Stomach (tissue), 8 donors: ENCODE measurements at regions not wholly inside any gene's neighbourhood (a gene's known extent, or its start where the extent isn't known, plus 50 kb on each side); places are given as distances from the start of the nearest gene placed in this dataset.

ENCODE experiments used
- DNase-seq, 2 donors: peaks; one replicate each; pipeline versions ENCODE4 v3.0.0 to v3.0.0-alpha.2; 2013 to 2019
- H3K27ac ChIP-seq, 5 donors: fragments of 200-600 bp in 4 of 5; sonication (generic) in 4 of 5; one replicate each; pipeline ENCODE4 v1.5.1; 2013 to 2019; ENCODE audit warnings: mild to moderate bottlenecking in 1 of 5, moderate library complexity in 1 of 5
- H3K27me3 ChIP-seq, 3 donors: fragments of 200-600 bp; sonication (generic); one replicate each; pipeline ENCODE4 v1.5.1; 2017 to 2019; ENCODE audit warnings: mixed run types in 1 of 3
- H3K36me3 ChIP-seq, 4 donors: fragments of 200-600 bp; sonication (generic); 1 replicate in 3 of 4; 2 replicates in 1 of 4; pipeline ENCODE4 v1.5.1; 2016 to 2019
- H3K4me1 ChIP-seq, 4 donors: fragments of 200-600 bp; sonication (generic); one replicate each; pipeline ENCODE4 v1.5.1; 2016 to 2019
- H3K4me3 ChIP-seq, 4 donors: fragments of 200-600 bp; sonication (generic) in 3 of 4; one replicate each; pipeline ENCODE4 v1.5.1; 2016 to 2019; ENCODE audit warnings: mild to moderate bottlenecking in 1 of 4
- H3K9me3 ChIP-seq, 4 donors: fragments of 200-600 bp; sonication (generic); one replicate each; pipeline ENCODE4 v1.5.1; 2016 to 2019
- CTCF ChIP-seq, 7 experiments: fragments of 450-650 bp in 4 of 7; fragments of 200-600 bp in 3 of 7; sonication (generic) in 3 of 7; IDR thresholded peaks; one replicate each; pipeline ENCODE4 v1.5.1; 2016 to 2019; ENCODE audit warnings: antibody characterized with exemption in 7 of 7, control low read depth in 2 of 7, mild to moderate bottlenecking in 1 of 7
- EP300 ChIP-seq: sonication (generic); formaldehyde crosslinking; IDR thresholded peaks from one replicate; pipeline ENCODE4 v1.6.1; 2017; ENCODE audit warnings: antibody characterized with exemption
- POLR2A ChIP-seq, 4 donors: fragments of 450-650 bp; IDR thresholded peaks; one replicate each; pipeline ENCODE4 v1.6.1; 2016; ENCODE audit warnings: antibody characterized with exemption in 4 of 4, control low read depth in 2 of 4, mild to moderate bottlenecking in 1 of 4, moderate library complexity in 1 of 4
- POLR2AphosphoS5 ChIP-seq, 3 donors: sonication (generic); formaldehyde crosslinking; IDR thresholded peaks; one replicate each; pipeline ENCODE4 v1.6.1; 2016; ENCODE audit warnings: antibody characterized with exemption in 3 of 3
- WGBS, 5 donors: extraction: QIAGEN DNeasy Blood & Tissue Kit in 3 of 5; methylation state at CpG; one replicate each; pipeline versions ENCODE4 v1.1.5 to v1.1.7; 2013 to 2018; 5-methylcytosine and 5-hydroxymethylcytosine counted together
- intact Hi-C: fragments of 100-400 bp; cut with DNase I; formaldehyde crosslinking; loops from one replicate; pipeline ENCODE4 v1.15.1; 2023; ENCODE audit warnings: low total_unique reads
- donor health status: healthy with polysubstance abuse.
- donor health status: Bipolar disorder and iron deficiency.
- donor health status: healthy.

GRCh38 chrX:25175171-25175570, 159.4 kb upstream of the ARX start:
- WGBS, 5 donors = 67 to 84% (median 77%) methylated on average over 4 of the region's 4 CpGs
- intact Hi-C loops = no loop called here
- DNase-seq = no peak

GRCh38 chrX:25166546-25166945, 150.8 kb upstream of the ARX start:
- intact Hi-C loops = no loop called here
- Histone ChIP-seq H3K4me3 (no peak overlapping the region), H3K27ac (no peak overlapping the region), H3K4me1 (no peaks in the 10 kb centered on the region), H3K27me3 (no peaks in the 10 kb centered on the region), H3K36me3 (no peaks in the 10 kb centered on the region), H3K9me3 (no peaks in the 10 kb centered on the region)
- no peak for TF ChIP-seq POLR2AphosphoS5 (IDR thresholded peaks at IDR 0.05)
- no peak for TF ChIP-seq EP300
- TF ChIP-seq CTCF (IDR thresholded peaks at IDR 0.05) = no peak
- no peak for TF ChIP-seq POLR2A (IDR thresholded peaks at IDR 0.05)
- DNase-seq = no peak
- 54 to 78% (median 64%) methylated on average over 4 of the region's 4 CpGs for WGBS, 5 donors

More at GRCh38 chrX:25175171-25175570, 159.4 kb upstream of the ARX start:
- H3K36me3 ChIP-seq = no peaks in the 10 kb centered on the region
- H3K27ac ChIP-seq = no peak overlapping the region
- H3K9me3 ChIP-seq = no peaks in the 10 kb centered on the region
- peaks cover 0 to 3% (median 0%) of the 10 kb centered on the region in 3 donors for H3K27me3 ChIP-seq
- H3K4me1 ChIP-seq = no peaks in the 10 kb centered on the region
- no peak overlapping the region for H3K4me3 ChIP-seq
- TF ChIP-seq POLR2A (IDR thresholded peaks at IDR 0.05) (no peak), POLR2AphosphoS5 (IDR thresholded peaks at IDR 0.05) (no peak), EP300 (no peak)

DNA sequence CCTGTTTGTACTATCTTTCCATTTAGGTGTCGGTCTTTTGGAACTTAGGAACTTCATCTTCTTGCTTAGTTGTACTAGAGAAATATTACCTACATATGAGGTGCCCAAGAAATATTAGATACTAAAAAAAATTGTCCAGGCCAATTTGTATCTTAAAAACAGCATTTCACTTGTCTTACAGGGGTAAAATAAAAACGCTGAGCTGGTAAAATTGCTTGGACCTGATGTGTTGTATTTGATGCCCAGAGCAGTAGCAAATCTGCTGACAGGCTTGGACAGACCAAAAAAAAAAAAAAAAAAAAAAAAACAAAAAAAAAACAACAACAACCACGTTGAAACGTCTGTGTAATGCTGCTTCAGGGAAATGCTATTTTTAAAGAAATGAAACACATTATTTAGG, 150.4 kb upstream of the ARX start:
- no peaks in the 10 kb centered on the region for H3K36me3 ChIP-seq
- intact Hi-C loops = no loop called here

DNA sequence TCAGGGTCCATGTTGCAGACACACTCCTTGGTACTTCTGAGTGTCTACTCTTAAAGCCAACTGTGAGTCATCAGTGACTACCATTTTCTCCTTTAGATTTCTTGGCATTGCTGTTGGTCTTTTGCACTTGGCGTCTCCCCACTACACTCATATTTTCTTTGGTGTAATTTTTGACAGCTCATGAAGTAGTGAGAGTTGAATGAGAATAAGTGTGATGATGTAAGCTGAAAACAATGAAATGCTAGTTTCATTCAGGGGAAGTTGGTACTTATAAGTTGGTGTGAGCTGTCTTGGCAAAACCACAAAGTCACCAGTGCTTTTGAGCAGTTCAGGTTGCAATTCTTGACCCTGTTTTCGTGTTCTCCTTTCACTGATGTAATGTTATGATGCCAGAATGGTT, 142.9 kb upstream of the ARX start:
- no peak for DNase-seq
- 44 to 58% (median 48%) methylated on average over 2 of the region's 2 CpGs for WGBS, 5 donors

More for the DNA sequence above, 150.4 kb upstream of the ARX start:
- Histone ChIP-seq H3K4me3 (no peak overlapping the region), H3K9me3 (no peaks in the 10 kb centered on the region), H3K4me1 (no peaks in the 10 kb centered on the region), H3K27ac (no peak overlapping the region), H3K27me3 (no peaks in the 10 kb centered on the region)
- TF ChIP-seq EP300 (no peak), CTCF (IDR thresholded peaks at IDR 0.05) (no peak), POLR2A (IDR thresholded peaks at IDR 0.05) (no peak), POLR2AphosphoS5 (IDR thresholded peaks at IDR 0.05) (no peak)
- 40 to 66% (median 61%) methylated on average over 4 of the region's 4 CpGs for WGBS, 5 donors
- DNase-seq = no peak

More for the DNA sequence above, 142.9 kb upstream of the ARX start:
- no peaks in the 10 kb centered on the region for H3K4me1 ChIP-seq
- H3K4me3 ChIP-seq = no peak overlapping the region
- no peak overlapping the region for H3K27ac ChIP-seq
- no peaks in the 10 kb centered on the region for H3K9me3 ChIP-seq
- no peak for TF ChIP-seq CTCF (IDR thresholded peaks at IDR 0.05)
- TF ChIP-seq POLR2A (IDR thresholded peaks at IDR 0.05) = no peak
- TF ChIP-seq POLR2AphosphoS5 (IDR thresholded peaks at IDR 0.05) = no peak
- intact Hi-C loops = no loop called here
- no peaks in the 10 kb centered on the region for H3K27me3 ChIP-seq
- H3K36me3 ChIP-seq = no peaks in the 10 kb centered on the region
